GM12878 (cell line): ENCODE measurements at regions not wholly inside any gene's neighbourhood (a gene's known extent, or its start where the extent isn't known, plus 50 kb on each side); places are given as distances from the start of the nearest gene placed in this dataset.

Experiments
- ATAC-seq: fragments of 200-7000 bp; cut with Tn5 transposase; 3 replicates; pipeline ENCODE4 v1.9.1; 2020; ENCODE audit warnings: mild to moderate bottlenecking, moderate library complexity
- BruUV-seq: library from RNA; stranded (reverse); fragments of 400-500 nt; replicated peaks from 2 replicates; lab custom pipeline; 2021; lab: Mats Ljungman, UMichigan
- CTCF ChIA-PET: fragments of 300-600 bp; sonication (Branson Sonifier 250); formaldehyde crosslinking; extraction: SDS; loops from one replicate; lab custom pipeline; 2021; ENCODE audit warnings: inconsistent platforms; lab: Yijun Ruan, JAX
- POLR2A ChIA-PET: fragments of 350-600 bp; formaldehyde crosslinking; extraction: SDS; loops from one replicate; lab custom pipeline; 2021; ENCODE audit warnings: inconsistent platforms; lab: Charles Lee
- RAD21 ChIA-PET: fragments of 300-600 bp; sonication (Branson Sonifier 250); formaldehyde crosslinking; loops from one replicate; lab custom pipeline; 2023; ENCODE audit warnings: antibody characterized with exemption; ENCODE audit not compliant: unreplicated experiment; lab: Charles Lee
- SMC1A ChIA-PET: fragments of 300-600 bp; sonication (Branson Sonifier 250); formaldehyde crosslinking; loops from one replicate; lab custom pipeline; 2023; ENCODE audit not compliant: unreplicated experiment, uncharacterized antibody; lab: Charles Lee
- DNase-seq: peaks from one replicate; pipeline ENCODE4 v3.0.0-alpha.2; 2011; ENCODE audit warnings: low read depth, low spot score
- FAIRE-seq: peaks from 3 replicates; lab custom pipeline; 2011; peaks lifted over from hg19 to GRCh38; lab: Jason Lieb, UNC
- H2AFZ ChIP-seq: 2 replicates; pipeline ENCODE4 v1.6.0; 2011; ENCODE audit warnings: low read depth, low read length, control low read depth; ENCODE audit not compliant: control insufficient read depth
- H3K27ac ChIP-seq: 2 replicates; pipeline ENCODE4 v1.5.1; 2011; ENCODE audit warnings: control low read depth; ENCODE audit not compliant: control insufficient read depth, insufficient read depth
- H3K27me3 ChIP-seq, 2 experiments: replicated peaks in 1 of 2; 2 replicates each; pipeline versions ENCODE4 v1.6.0 to v1.6.1; 2011; ENCODE audit warnings: low read length in 1 of 2; ENCODE audit not compliant: control insufficient read depth in 2 of 2, insufficient read depth in 2 of 2
- H3K36me3 ChIP-seq, 2 experiments: 2 replicates each; pipeline ENCODE4 v1.5.1; 2011; ENCODE audit warnings: low read length in 1 of 2; ENCODE audit not compliant: control insufficient read depth in 2 of 2, insufficient read depth in 2 of 2
- H3K4me1 ChIP-seq: 2 replicates; pipeline ENCODE4 v1.6.1; 2011; ENCODE audit warnings: mild to moderate bottlenecking, low read length, moderate library complexity, mixed read lengths; ENCODE audit not compliant: control insufficient read depth, insufficient read depth
- H3K4me2 ChIP-seq: 2 replicates; pipeline ENCODE4 v1.6.0; 2011; ENCODE audit warnings: control low read depth; ENCODE audit not compliant: control insufficient read depth, insufficient read depth
- H3K4me3 ChIP-seq: fragments of 200-600 bp; sonication (generic); 2 replicates; pipeline ENCODE4 v1.5.1; 2016
- H3K79me2 ChIP-seq: 2 replicates; pipeline ENCODE4 v1.6.0; 2011; ENCODE audit warnings: low read length; ENCODE audit not compliant: control insufficient read depth, insufficient read depth
- H3K9ac ChIP-seq: 2 replicates; pipeline ENCODE4 v1.8.0; 2011; ENCODE audit warnings: low read length, control low read depth, mixed read lengths; ENCODE audit not compliant: control insufficient read depth, insufficient read depth
- H3K9me3 ChIP-seq: replicated peaks from 3 replicates; pipeline ENCODE4 v1.5.1; 2011; ENCODE audit warnings: mild to moderate bottlenecking, low read length; ENCODE audit not compliant: control insufficient read depth, insufficient read depth
- H4K20me1 ChIP-seq: 2 replicates; pipeline ENCODE4 v1.6.0; 2011; ENCODE audit not compliant: control insufficient read depth, insufficient read depth
- BACH1 ChIP-seq: fragments of 450-650 bp; IDR thresholded peaks from 2 replicates; pipeline ENCODE4 v1.6.1; 2017; ENCODE audit warnings: mild to moderate bottlenecking, borderline replicate concordance
- BRCA1 ChIP-seq: IDR thresholded peaks from 2 replicates; pipeline ENCODE4 v1.6.1; 2011; ENCODE audit warnings: low read depth, low read length, improper control_type of control experiment
- CHD4 ChIP-seq: fragments of 200-600 bp; sonication (generic); IDR thresholded peaks from 2 replicates; pipeline ENCODE4 v1.6.1; 2016; ENCODE audit warnings: mild to moderate bottlenecking
- DPF2 ChIP-seq: fragments of 450-650 bp; IDR thresholded peaks from 2 replicates; pipeline ENCODE4 v1.6.1; 2017; ENCODE audit warnings: mild to moderate bottlenecking
- HCFC1 ChIP-seq: fragments of 150-350 bp; IDR thresholded peaks from 2 replicates; pipeline ENCODE4 v1.6.1; 2014; ENCODE audit warnings: low read length
- HDAC2 ChIP-seq: fragments of 200-600 bp; sonication (generic); IDR thresholded peaks from 2 replicates; pipeline ENCODE4 v1.6.1; 2017
- NBN ChIP-seq: fragments of 450-650 bp; IDR thresholded peaks from 2 replicates; pipeline ENCODE4 v1.6.1; 2016
- NRF1 ChIP-seq: conservative IDR thresholded peaks from 2 replicates; pipeline ENCODE4 v1.6.1; 2011; ENCODE audit warnings: mild to moderate bottlenecking, low read depth, low read length, improper control_type of control experiment
- PML ChIP-seq: IDR thresholded peaks from 2 replicates; pipeline ENCODE4 v1.6.1; 2012; ENCODE audit warnings: low read length, inconsistent platforms
- POLR2AphosphoS2 ChIP-seq: IDR thresholded peaks from 2 replicates; pipeline ENCODE4 v1.6.1; 2011; ENCODE audit warnings: low read depth, mild to moderate bottlenecking, low read length, improper control_type of control experiment, moderate library complexity
- RAD51 ChIP-seq: fragments of 450-650 bp; IDR thresholded peaks from 2 replicates; pipeline ENCODE4 v1.6.1; 2016; ENCODE audit warnings: moderate library complexity, mild to moderate bottlenecking, inconsistent platforms
- RBBP5 ChIP-seq: fragments of 200-600 bp; sonication (generic); conservative IDR thresholded peaks from 2 replicates; pipeline ENCODE4 v1.6.1; 2016
- SPI1 ChIP-seq: IDR thresholded peaks from 2 replicates; pipeline ENCODE4 v1.6.1; 2011; ENCODE audit warnings: low read depth, mild to moderate bottlenecking, low read length, moderate library complexity, borderline replicate concordance; ENCODE audit not compliant: insufficient read depth
- SRF ChIP-seq, 2 experiments: IDR thresholded peaks; 2 replicates each; pipeline ENCODE4 v1.6.1; 2011; ENCODE audit warnings: low read depth in 2 of 2, low read length in 2 of 2, mild to moderate bottlenecking in 1 of 2, moderate library complexity in 1 of 2
- SUZ12 ChIP-seq: fragments of 200-600 bp; sonication (generic); IDR thresholded peaks from one replicate; pipeline ENCODE4 v1.6.1; 2018; ENCODE audit warnings: antibody characterized with exemption, mild to moderate bottlenecking; ENCODE audit not compliant: unreplicated experiment
- ZNF622 ChIP-seq: fragments of 450-650 bp; IDR thresholded peaks from 2 replicates; pipeline ENCODE4 v1.6.1; 2017; ENCODE audit warnings: mild to moderate bottlenecking, inconsistent platforms
- WGBS: methylation state at CpG from one replicate; pipeline ENCODE4 v1.1.6; 2016; ENCODE audit warnings: low lambda C conversion rate; ENCODE audit not compliant: insufficient replicate concordance, insufficient coverage; ENCODE audit errors: missing lambda C conversion rate; 5-methylcytosine and 5-hydroxymethylcytosine counted together
- in situ Hi-C: fragments of 300-500 bp; cut with MboI; formaldehyde crosslinking; loops from 9 replicates; pipeline ENCODE4 v1.14.3; 2018; ENCODE audit warnings: mixed read lengths
- intact Hi-C: fragments of 100-400 bp; cut with micrococcal nuclease; formaldehyde crosslinking; loops from one replicate; pipeline ENCODE4 v1.14.2; 2022; ENCODE audit not compliant: unreplicated experiment

DNA sequence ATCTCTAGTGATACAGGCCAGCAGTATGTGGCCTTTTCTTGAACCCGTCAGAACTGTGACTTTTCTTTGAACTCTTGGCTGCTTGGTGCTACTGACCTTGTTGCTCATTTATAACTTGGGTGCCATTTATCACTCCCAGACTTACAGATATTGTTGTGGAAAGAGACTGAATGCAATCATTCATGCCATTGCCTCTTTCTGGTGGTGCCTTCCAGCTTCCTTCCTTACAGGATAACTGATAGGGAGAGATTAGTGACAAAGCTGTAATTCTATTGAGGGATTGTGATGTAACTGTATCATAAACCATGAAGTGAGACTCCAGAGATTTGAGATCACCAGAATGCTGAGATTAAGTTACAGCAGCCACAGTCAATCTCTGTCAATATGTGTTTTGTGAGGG lies 256.5 kb downstream of the USP25 start (continued):
- TF ChIP-seq RBBP5 = no peak

- no peaks in the 10 kb centered on the region for H3K9me3 ChIP-seq
- in situ Hi-C loops = no loop called here
- no peak overlapping the region for H3K4me2 ChIP-seq
- CTCF ChIA-PET = no interaction called here
- SMC1A ChIA-PET = no interaction called here
- H3K4me3 ChIP-seq = no peak overlapping the region
- WGBS = 0% methylated on average over 1 of the region's 1 CpG
- DNase-seq = no peak
- ATAC-seq = no peak
- no peak overlapping the region for H3K9ac ChIP-seq
- no peaks in the 10 kb centered on the region for H3K27me3 ChIP-seq
- POLR2A ChIA-PET = no interaction called here
- H3K79me2 ChIP-seq = no peaks in the 10 kb centered on the region
- TF ChIP-seq BRCA1 = no peak
- no peak for TF ChIP-seq SRF (IDR thresholded peaks at IDR 0.05; ENCODE audit: low read depth in 2 of 2, low read length in 2 of 2)
- no peak for TF ChIP-seq SUZ12
- TF ChIP-seq HCFC1 = no peak
- TF ChIP-seq RBBP5 = no peak
- no peak for TF ChIP-seq CHD4
- no peak for TF ChIP-seq HDAC2
- no peak for TF ChIP-seq SPI1
- no peak for TF ChIP-seq NRF1
- no peak for TF ChIP-seq NBN
- no peak for TF ChIP-seq RAD51
- no peak for TF ChIP-seq BACH1
- no peak for TF ChIP-seq ZNF622
- TF ChIP-seq POLR2AphosphoS2 = no peak
- no peak for TF ChIP-seq DPF2
- no peak for TF ChIP-seq PML
- RAD21 ChIA-PET = no interaction called here
- FAIRE-seq = no peak
- H3K36me3 ChIP-seq = no peaks in the 10 kb centered on the region
- H4K20me1 ChIP-seq = no peaks in the 10 kb centered on the region
- BruUV-seq = no TSS peak
- no peak overlapping the region for H3K27ac ChIP-seq
- intact Hi-C loops = no loop called here
- no peak overlapping the region for H2AFZ ChIP-seq
- H3K4me1 ChIP-seq = no peaks in the 10 kb centered on the region
Measured at GRCh38 chr21:15992171-15992570, 262.4 kb downstream of the USP25 start.
